H7 (cell line): ENCODE measurements at regions not wholly inside any gene's neighbourhood (a gene's known extent, or its start where the extent isn't known, plus 50 kb on each side); places are given as distances from the start of the nearest gene placed in this dataset.
"Not testable (repeated sequence)": the region's sequence is repeated elsewhere in the genome, so short reads cannot be mapped to it uniquely, and the experiment has no call there.

Source experiments
- DNase-seq: peaks from one replicate; pipeline ENCODE4 v3.0.0; 2012
- H3K27me3 ChIP-seq: 2 replicates; pipeline ENCODE4 v1.6.0; 2011; ENCODE audit warnings: mild to moderate bottlenecking, low read length; ENCODE audit not compliant: control insufficient read depth, insufficient read depth
- H3K36me3 ChIP-seq: replicated peaks from 2 replicates; pipeline ENCODE4 v1.5.1; 2011; ENCODE audit warnings: low read length; ENCODE audit not compliant: control insufficient read depth, insufficient read depth
- H3K4me3 ChIP-seq: 2 replicates; pipeline ENCODE4 v1.5.1; 2011; ENCODE audit warnings: low read depth, mild to moderate bottlenecking, control low read depth, low read length, moderate library complexity; ENCODE audit not compliant: insufficient read depth

- DNase-seq, result no peak
- Histone ChIP-seq H3K27me3 (no peaks in the 10 kb centered on the region), H3K4me3 (no peak overlapping the region), H3K36me3 (no peaks in the 10 kb centered on the region)
Measured at GRCh38 chr7:153529100-153529499, 523.1 kb upstream of the DPP6 start.

DNA sequence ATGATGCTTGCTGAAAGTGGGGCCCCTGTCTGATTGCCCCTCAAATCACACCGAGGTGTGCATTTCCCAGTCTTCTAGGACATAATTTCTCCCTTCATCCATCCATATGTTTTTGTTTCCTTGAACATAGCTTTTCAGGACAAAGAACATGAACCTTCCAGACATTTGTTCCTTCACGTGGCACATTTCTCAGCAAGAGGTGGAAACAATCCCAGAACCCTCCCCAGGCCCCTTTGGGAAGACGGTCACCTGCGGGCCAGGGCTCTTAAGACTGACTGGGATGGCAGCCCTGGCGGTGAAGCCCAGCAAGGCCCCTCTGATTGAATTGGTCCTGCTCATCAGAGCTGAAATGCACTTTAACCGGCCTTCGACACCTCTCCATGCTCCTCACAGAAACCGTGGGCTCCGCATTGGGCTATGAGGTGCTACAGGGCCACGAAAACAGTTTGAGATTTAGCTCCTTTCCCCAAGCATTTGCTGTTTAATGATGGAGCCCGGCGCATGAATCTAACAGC lies 522.5 kb upstream of the DPP6 start:
- Histone ChIP-seq H3K36me3 (no peaks in the 10 kb centered on the region), H3K4me3 (no peak overlapping the region), H3K27me3 (no peaks in the 10 kb centered on the region)
- DNase-seq, result no peak

- DNase-seq, result no peak
- H3K36me3 ChIP-seq, result no peaks in the 10 kb centered on the region
- no peaks in the 10 kb centered on the region for H3K27me3 ChIP-seq
- no peak overlapping the region for H3K4me3 ChIP-seq
Measured at GRCh38 chr7:153530441-153530840, 521.8 kb upstream of the DPP6 start.

DNA sequence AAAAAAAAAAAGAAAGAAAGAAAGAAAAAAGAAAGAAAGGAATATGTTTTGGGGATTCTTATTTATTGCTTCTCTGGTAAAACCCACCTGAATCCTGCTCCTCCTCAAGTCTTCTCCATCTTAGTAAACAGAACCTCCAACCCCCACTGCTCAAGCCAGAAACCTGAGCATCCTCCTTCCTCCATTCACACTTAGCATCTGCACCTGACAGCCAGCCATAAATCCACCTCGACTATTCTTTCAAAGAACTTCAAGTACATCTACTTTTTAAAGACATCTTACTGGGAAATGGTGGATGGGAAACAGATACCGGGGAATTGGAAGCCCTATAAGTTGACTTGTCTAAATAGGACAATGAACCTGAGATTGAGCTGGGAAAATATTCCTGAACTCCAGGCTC lies 519.9 kb upstream of the DPP6 start:
- H3K4me3 ChIP-seq, result no peak overlapping the region
- no peaks in the 10 kb centered on the region for H3K36me3 ChIP-seq
- DNase-seq, result no peak
- no peaks in the 10 kb centered on the region for H3K27me3 ChIP-seq

GRCh38 chr7:153537271-153537670 lies 514.9 kb upstream of the DPP6 start:
- Histone ChIP-seq H3K27me3 (no peaks in the 10 kb centered on the region), H3K4me3 (no peak overlapping the region), H3K36me3 (no peaks in the 10 kb centered on the region)
- DNase-seq, result no peak

DNA sequence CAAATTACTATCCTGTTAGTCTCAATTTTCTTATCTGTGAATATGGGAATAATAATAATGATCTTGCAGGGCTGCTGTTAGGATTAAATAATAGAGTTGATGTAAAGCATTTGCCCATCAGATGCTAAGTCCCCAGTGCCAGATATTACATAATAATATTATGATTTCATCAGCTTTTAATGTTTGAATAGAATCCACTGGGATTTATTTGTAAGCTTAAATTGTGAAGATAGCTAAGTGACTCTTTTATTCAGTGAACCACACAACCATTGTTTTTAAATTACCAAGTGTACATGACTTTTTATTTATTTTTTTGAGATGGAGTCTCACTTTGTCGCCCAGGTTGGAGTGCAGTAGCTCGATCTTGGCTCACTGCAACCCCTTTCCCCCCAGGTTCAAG lies 510.3 kb upstream of the DPP6 start:
- no peaks in the 10 kb centered on the region for H3K27me3 ChIP-seq
- H3K4me3 ChIP-seq, result no peak overlapping the region
- no peak for DNase-seq
- no peaks in the 10 kb centered on the region for H3K36me3 ChIP-seq

GRCh38 chr7:153543232-153543631 lies 509.0 kb upstream of the DPP6 start:
- Histone ChIP-seq H3K4me3 (no peak overlapping the region), H3K27me3 (no peaks in the 10 kb centered on the region), H3K36me3 (no peaks in the 10 kb centered on the region)
- no peak for DNase-seq

DNA sequence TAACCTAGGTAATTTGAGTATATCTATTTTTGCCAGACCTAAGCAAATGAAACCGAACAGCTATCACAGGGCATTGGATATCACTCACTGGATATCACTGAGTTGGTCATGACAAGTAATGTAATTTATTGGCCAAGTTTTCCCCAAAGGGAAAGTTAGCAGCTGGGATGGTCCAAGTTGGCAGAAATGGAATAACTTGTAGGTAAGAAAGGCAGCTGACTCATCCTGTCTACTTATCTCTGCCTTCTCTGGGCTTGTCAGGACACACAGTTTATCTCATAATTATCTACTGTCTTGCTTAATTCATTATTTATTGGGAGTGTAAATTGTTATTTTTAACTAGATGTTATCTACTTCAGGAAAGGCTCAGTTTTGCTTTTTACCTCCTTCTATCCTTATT lies 502.0 kb upstream of the DPP6 start:
- Histone ChIP-seq H3K36me3 (no peaks in the 10 kb centered on the region), H3K4me3 (no peak overlapping the region), H3K27me3 (no peaks in the 10 kb centered on the region)
- DNase-seq, result no peak

DNA sequence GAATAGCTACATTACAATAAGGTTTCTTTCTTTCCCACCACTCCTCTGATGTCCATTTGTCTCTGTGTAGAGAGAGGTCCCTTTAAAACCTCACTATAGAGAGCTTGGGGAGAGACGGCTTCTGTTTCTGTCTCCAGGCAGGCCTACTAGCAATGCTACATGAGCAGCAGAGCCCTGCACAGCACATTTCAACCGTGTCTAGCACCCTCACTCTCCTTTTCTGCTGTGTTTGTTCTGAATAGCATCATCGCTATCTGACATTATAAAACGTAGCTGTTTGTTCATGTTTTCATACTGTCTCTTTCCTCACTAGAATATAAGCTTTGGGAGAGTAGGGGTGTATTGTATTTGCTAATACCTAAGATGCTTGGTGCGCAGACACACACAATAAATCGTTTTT lies 487.8 kb upstream of the DPP6 start:
- H3K36me3 ChIP-seq, result no peaks in the 10 kb centered on the region
- H3K27me3 ChIP-seq, result no peaks in the 10 kb centered on the region
- DNase-seq, result no peak
- H3K4me3 ChIP-seq, result no peak overlapping the region

GRCh38 chr7:153566324-153566723 lies 485.9 kb upstream of the DPP6 start:
- H3K36me3 ChIP-seq, result no peaks in the 10 kb centered on the region
- H3K4me3 ChIP-seq, result no peak overlapping the region
- H3K27me3 ChIP-seq, result no peaks in the 10 kb centered on the region
- DNase-seq, result no peak

DNA sequence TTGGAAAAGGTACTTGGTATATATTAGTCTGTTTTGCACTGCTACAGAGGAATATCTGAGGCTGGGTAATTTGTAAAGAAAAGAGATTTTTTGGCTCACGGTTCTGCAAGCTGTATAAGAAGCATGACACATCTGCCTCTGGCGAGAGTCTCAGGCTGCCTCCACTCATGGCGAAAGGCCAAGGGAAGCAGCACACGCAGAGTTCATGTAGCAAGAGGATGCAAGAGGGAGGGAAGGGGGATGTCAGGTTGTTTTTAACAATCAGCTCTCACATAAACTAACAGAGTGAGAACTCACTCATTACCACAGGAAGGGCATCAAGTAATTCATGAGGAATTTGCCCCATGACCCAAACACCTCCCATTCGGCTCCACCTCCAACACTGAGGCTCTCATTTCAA lies 484.8 kb upstream of the DPP6 start:
- Histone ChIP-seq H3K27me3 (no peaks in the 10 kb centered on the region), H3K4me3 (no peak overlapping the region), H3K36me3 (no peaks in the 10 kb centered on the region)
- DNase-seq, result no peak

DNA sequence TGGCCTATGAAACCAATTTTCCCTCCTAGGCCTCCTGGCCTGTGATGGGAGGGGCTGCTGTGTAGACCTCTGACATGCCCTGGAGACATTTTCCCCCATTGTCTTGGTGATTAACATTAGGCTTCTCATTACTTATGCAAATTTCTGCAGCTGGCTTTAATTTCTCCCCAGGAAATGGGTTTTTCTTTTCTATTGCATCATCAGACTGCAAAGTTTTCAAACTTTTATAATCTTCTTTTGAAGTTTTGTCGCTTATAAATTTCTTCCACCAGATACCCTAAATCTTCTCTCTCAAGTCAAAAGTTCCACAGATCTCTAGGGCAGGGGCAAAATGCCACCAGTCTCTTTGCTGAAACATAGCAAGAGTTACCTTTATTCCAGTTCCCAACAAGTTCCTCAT lies 482.7 kb upstream of the DPP6 start:
- not testable (repeated sequence) for H3K4me3 ChIP-seq, H3K27me3 ChIP-seq, H3K36me3 ChIP-seq, DNase-seq

DNA sequence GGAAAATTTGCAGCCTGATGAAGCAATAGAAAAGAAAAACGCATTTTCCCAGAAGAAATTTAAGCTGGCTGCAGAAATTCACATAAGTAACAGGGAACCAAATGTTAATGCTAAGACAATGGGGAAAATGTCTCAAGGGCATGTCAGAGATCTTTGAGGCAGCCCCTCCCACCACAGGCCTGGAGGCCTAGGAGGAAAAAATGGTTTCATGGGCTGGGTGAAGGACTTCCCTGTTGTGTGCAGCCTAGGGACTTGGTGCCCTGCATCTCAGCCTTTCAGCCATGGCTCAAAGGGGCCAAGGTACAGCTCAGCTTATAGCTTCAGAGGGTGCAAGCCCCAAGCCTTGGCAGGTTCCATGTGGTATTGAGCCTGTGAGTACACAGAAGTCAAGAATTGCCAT lies 476.1 kb upstream of the DPP6 start:
- no peak for DNase-seq
- no peaks in the 10 kb centered on the region for H3K36me3 ChIP-seq
- H3K4me3 ChIP-seq, result no peak overlapping the region
- H3K27me3 ChIP-seq, result no peaks in the 10 kb centered on the region

DNA sequence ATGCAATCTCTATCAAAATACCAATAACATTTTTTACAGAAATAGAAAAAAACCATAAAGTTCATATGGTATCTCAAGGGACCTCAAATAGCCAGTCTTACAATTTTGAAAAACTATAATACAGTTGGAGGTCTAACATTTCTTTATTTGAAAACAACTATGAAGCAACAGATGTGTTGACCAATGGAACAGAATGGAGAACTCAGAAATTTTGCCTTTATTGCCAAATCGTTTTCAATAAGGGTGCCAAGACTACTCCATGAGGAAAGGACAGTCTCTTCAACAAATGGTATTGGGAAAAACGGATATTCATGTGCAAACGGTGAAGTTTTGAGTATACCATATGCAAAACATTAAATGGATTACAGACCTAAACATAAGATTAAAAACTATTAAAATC lies 470.8 kb upstream of the DPP6 start:
- H3K36me3 ChIP-seq, result no peaks in the 10 kb centered on the region
- no peak overlapping the region for H3K4me3 ChIP-seq
- no peaks in the 10 kb centered on the region for H3K27me3 ChIP-seq
- no peak for DNase-seq

DNA sequence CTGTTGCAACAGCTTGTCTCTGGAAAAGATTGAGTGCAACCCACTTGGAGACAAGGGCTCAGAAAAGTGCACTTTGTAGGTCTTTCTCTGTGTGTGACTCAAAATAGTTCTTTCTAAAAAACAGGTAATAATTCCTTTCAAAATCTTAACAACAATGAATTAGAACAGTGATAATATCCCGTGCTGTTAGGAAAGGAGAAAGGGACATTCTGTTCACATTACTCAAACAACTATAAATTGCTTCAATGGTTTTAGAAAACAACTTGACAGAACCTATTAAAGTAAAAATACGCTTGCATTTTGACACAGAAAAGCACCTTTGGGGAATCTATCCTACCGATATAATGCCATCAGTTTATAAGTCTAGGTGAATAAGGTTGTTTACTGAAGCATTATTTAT lies 468.1 kb upstream of the DPP6 start:
- DNase-seq, result no peak
- H3K4me3 ChIP-seq, result no peak overlapping the region
- no peaks in the 10 kb centered on the region for H3K27me3 ChIP-seq
- no peaks in the 10 kb centered on the region for H3K36me3 ChIP-seq

DNA sequence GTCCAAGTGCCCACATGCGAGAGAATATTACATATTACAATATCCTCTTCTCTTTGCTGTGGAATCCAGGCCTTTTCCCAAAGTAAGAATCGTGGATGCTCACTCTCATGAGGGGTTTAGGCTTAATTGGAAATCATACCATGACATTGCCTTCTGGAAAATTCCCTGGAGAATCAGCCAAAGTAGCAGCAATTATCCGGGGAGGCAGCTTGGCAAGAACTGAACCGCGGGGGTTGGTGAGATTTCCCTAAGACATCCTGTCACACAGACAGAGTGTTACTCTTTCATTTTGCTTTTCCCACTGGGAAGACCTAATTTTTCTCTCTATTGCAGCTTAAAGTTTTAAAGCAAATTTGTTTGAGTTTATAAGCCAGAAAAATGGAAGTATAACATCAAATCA lies 463.6 kb upstream of the DPP6 start:
- Histone ChIP-seq H3K27me3 (no peaks in the 10 kb centered on the region), H3K4me3 (no peak overlapping the region), H3K36me3 (no peaks in the 10 kb centered on the region)
- no peak for DNase-seq
